Upper lobe of left lung (tissue), 4 donors: ENCODE measurements at regions not wholly inside any gene's neighbourhood (a gene's known extent, or its start where the extent isn't known, plus 50 kb on each side); places are given as distances from the start of the nearest gene placed in this dataset.

Source experiments
- CTCF ChIP-seq, 6 experiments: fragments of 450-650 bp in 4 of 6; fragments of 200-600 bp in 2 of 6; sonication (generic) in 2 of 6; IDR thresholded peaks; one replicate each; pipeline ENCODE4 v1.5.1; 2016 to 2019; ENCODE audit warnings: antibody characterized with exemption in 6 of 6
- EP300 ChIP-seq, 4 donors: sonication (generic); formaldehyde crosslinking; IDR thresholded peaks; one replicate each; pipeline ENCODE4 v1.5.1; 2017; ENCODE audit warnings: antibody characterized with exemption in 4 of 4, control low read depth in 2 of 4
- POLR2A ChIP-seq, 4 donors: fragments of 450-650 bp; IDR thresholded peaks; one replicate each; pipeline ENCODE4 v1.5.1; 2016 to 2017; ENCODE audit warnings: antibody characterized with exemption in 4 of 4, mild to moderate bottlenecking in 2 of 4
- POLR2AphosphoS5 ChIP-seq, 2 donors: sonication (generic); formaldehyde crosslinking; IDR thresholded peaks; one replicate each; pipeline ENCODE4 v1.5.1; 2017; ENCODE audit warnings: antibody characterized with exemption in 2 of 2

- no peak for TF ChIP-seq POLR2A (IDR thresholded peaks at IDR 0.05)
- TF ChIP-seq POLR2AphosphoS5 (IDR thresholded peaks at IDR 0.05), result no peak
- no peak for TF ChIP-seq CTCF (IDR thresholded peaks at IDR 0.05)
- TF ChIP-seq EP300 (IDR thresholded peaks at IDR 0.05), result no peak
Measured at GRCh38 chr5:88606173-88606572, 276.8 kb downstream of the MEF2C start.
